Ishikawa (cell line): ENCODE measurements at regions not wholly inside any gene's neighbourhood (a gene's known extent, or its start where the extent isn't known, plus 50 kb on each side); places are given as distances from the start of the nearest gene placed in this dataset.

Experiments
- CEBPB ChIP-seq: IDR thresholded peaks from 2 replicates; pipeline ENCODE4 v1.6.1; 2012
- CREB1 ChIP-seq: IDR thresholded peaks from 2 replicates; pipeline ENCODE4 v1.6.1; 2012; ENCODE audit warnings: low read depth
- EGR1 ChIP-seq: IDR thresholded peaks from 2 replicates; pipeline ENCODE4 v1.6.1; 2012
- EP300 ChIP-seq: IDR thresholded peaks from 2 replicates; pipeline ENCODE4 v1.6.1; 2012; ENCODE audit warnings: borderline replicate concordance
- FOXM1 ChIP-seq: IDR thresholded peaks from 2 replicates; pipeline ENCODE4 v1.6.1; 2012; ENCODE audit warnings: low read depth, borderline replicate concordance
- NFIC ChIP-seq: IDR thresholded peaks from 2 replicates; pipeline ENCODE4 v1.6.1; 2012
- RAD21 ChIP-seq: IDR thresholded peaks from 2 replicates; pipeline ENCODE4 v1.6.1; 2012; ENCODE audit warnings: low read depth
- REST ChIP-seq: IDR thresholded peaks from 2 replicates; pipeline ENCODE4 v1.6.1; 2012; ENCODE audit warnings: low read depth, mild to moderate bottlenecking
- TAF1 ChIP-seq: IDR thresholded peaks from 2 replicates; pipeline ENCODE4 v1.6.1; 2012; ENCODE audit warnings: low read depth, mild to moderate bottlenecking
- TCF12 ChIP-seq: IDR thresholded peaks from 2 replicates; pipeline ENCODE4 v1.6.1; 2012; ENCODE audit warnings: low read depth
- TEAD4 ChIP-seq: IDR thresholded peaks from 2 replicates; pipeline ENCODE4 v1.6.1; 2012
- YY1 ChIP-seq: IDR thresholded peaks from 2 replicates; pipeline ENCODE4 v1.6.1; 2012; ENCODE audit warnings: low read depth
- TF ChIP-seq, protein P1 (sequence below): IDR thresholded peaks from 2 replicates; pipeline ENCODE4 v1.6.1; 2012

DNA sequence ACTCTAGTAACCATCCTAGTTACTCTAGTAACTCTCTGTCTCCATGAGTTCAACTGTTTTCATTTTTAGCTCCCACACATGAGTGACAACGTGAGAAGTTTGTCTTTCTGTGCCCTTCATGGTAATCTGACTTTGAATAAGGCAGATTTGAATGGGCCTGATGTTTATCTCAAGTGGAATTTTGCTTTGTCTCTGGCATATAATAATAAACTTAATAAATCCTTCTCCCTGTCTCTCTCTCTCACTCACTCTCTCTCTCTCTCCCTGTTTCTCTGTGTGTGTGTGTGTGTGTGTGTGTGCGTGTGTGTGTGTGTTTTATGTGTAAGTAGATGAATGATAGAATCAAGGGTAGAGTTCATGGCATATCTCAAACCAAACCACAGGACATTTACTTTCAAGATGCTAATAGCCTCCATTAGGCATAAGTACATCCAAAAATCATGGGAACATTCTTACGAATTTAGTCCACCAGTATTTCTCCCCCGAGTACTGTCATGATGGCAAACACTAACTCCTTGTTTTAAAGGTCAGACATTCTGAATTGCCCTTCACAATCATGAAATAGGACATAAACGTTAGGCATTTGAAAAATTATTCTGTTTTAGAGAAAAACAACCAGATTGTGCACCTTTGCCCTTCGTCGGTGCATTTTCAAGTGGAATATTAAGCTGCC, 193.1 kb downstream of the SPATA18 start:
- TF ChIP-seq REST (no peak; the same call in 1 of the 2 replicates), FOXM1 (no peak), EP300 (no peak), CREB1 (no peak), TCF12 (no peak), NFIC (no peak), YY1 (no peak), TAF1 (no peak), TEAD4 (no peak), CEBPB (no peak), RAD21 (no peak), EGR1 (no peak)
- TF ChIP-seq, protein P1, sequence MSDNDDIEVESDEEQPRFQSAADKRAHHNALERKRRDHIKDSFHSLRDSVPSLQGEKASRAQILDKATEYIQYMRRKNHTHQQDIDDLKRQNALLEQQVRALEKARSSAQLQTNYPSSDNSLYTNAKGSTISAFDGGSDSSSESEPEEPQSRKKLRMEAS, result no peak
